ENCODE measurements at regions not wholly inside any gene's neighbourhood (a gene's known extent, or its start where the extent isn't known, plus 50 kb on each side); places are given as distances from the start of the nearest gene placed in this dataset.

- no peak for TF ChIP-seq CTCF (IDR thresholded peaks at IDR 0.05; ENCODE audit: insufficient read depth, low read length, poor library complexity, severe bottlenecking)
- TF ChIP-seq EZH2phosphoT487 (conservative IDR thresholded peaks at IDR 0.05; ENCODE audit: low read length), result no peak
Observed at GRCh38 chr7:8809320-8809719, 375.9 kb downstream of the NXPH1 start.
